Stimulated activated CD4-positive, alpha-beta T cell treated with anti-CD3 and anti-CD28 coated beads, Interleukin-4, amount 100 ng/mL, for 4 hours (primary cell): ENCODE measurements at regions not wholly inside any gene's neighbourhood (a gene's known extent, or its start where the extent isn't known, plus 50 kb on each side); places are given as distances from the start of the nearest gene placed in this dataset.

Experiments
- DNase-seq, 2 experiments: peaks; one replicate each; pipeline ENCODE4 v3.0.0-alpha.2; 2020

- DNase-seq, result no peak
Observed at GRCh38 chr17:79520167-79521165, 90.4 kb downstream of the RBFOX3 start.

GRCh38 chr17:79519601-79520000 lies 91.2 kb downstream of the RBFOX3 start:
- no peak for DNase-seq

GRCh38 chr17:79518585-79519523 lies 92.0 kb downstream of the RBFOX3 start:
- no peak for DNase-seq

- DNase-seq, result no peak
Observed at GRCh38 chr17:79517827-79518584, 92.8 kb downstream of the RBFOX3 start.

GRCh38 chr17:79515646-79516571 lies 94.9 kb downstream of the RBFOX3 start:
- no peak for DNase-seq

- no peak for DNase-seq
Observed at GRCh38 chr17:79515110-79515509, 95.7 kb downstream of the RBFOX3 start.

GRCh38 chr17:79513820-79514535 lies 96.9 kb downstream of the RBFOX3 start:
- no peak for DNase-seq

GRCh38 chr17:79513206-79513605 lies 97.6 kb downstream of the RBFOX3 start:
- DNase-seq, result no peak

GRCh38 chr17:79511471-79511870 lies 99.4 kb downstream of the RBFOX3 start:
- DNase-seq, result no peak

- no peak for DNase-seq
Observed at GRCh38 chr17:79510071-79510470, 100.8 kb downstream of the RBFOX3 start.

- no peak for DNase-seq
Observed at GRCh38 chr17:79509490-79509889, 101.4 kb downstream of the RBFOX3 start.

GRCh38 chr17:79509008-79509407 lies 101.8 kb downstream of the RBFOX3 start:
- no peak for DNase-seq

GRCh38 chr17:79508291-79508716 lies 102.5 kb downstream of the RBFOX3 start:
- DNase-seq, result no peak

GRCh38 chr17:79506955-79507354 lies 103.9 kb downstream of the RBFOX3 start:
- DNase-seq, result no peak

- no peak for DNase-seq
Observed at GRCh38 chr17:79506150-79506870, 104.5 kb downstream of the RBFOX3 start.

- DNase-seq, result no peak
Observed at GRCh38 chr17:79505199-79505598, 105.7 kb downstream of the RBFOX3 start.

- no peak for DNase-seq
Observed at GRCh38 chr17:79504181-79504605, 106.7 kb downstream of the RBFOX3 start.

- DNase-seq, result no peak
Observed at GRCh38 chr17:79503126-79503839, 107.6 kb downstream of the RBFOX3 start.

GRCh38 chr17:79501910-79502309 lies 108.9 kb downstream of the RBFOX3 start:
- no peak for DNase-seq
